Activated CD4-positive, alpha-beta memory T cell treated with anti-CD3 and anti-CD28 coated beads for 36 hours (primary cell): ENCODE measurements at regions not wholly inside any gene's neighbourhood (a gene's known extent, or its start where the extent isn't known, plus 50 kb on each side); places are given as distances from the start of the nearest gene placed in this dataset.
A peak's percentile ranks its signal among the peaks of the same experiment; 100 is the strongest.

Experiments used
- CTCF ChIA-PET: fragments of 350-600 bp; sonication (Branson Sonifier 250); formaldehyde crosslinking; loops from one replicate; lab custom pipeline; 2021; ENCODE audit warnings: antibody characterized with exemption, inconsistent platforms; lab: Charles Lee
- POLR2A ChIA-PET: fragments of 350-600 bp; sonication (Branson Sonifier 250); formaldehyde crosslinking; loops from one replicate; lab custom pipeline; 2021; ENCODE audit warnings: antibody characterized with exemption; lab: Charles Lee
- DNase-seq: peaks from one replicate; pipeline ENCODE4 v3.0.0-alpha.2; 2020
- H3K27ac Mint-ChIP-seq: one replicate; pipeline ENCODE4 v1.8.0; 2021; ENCODE audit warnings: mixed read lengths
- H3K27me3 Mint-ChIP-seq: one replicate; pipeline ENCODE4 v1.8.0; 2021; ENCODE audit warnings: mixed read lengths
- H3K36me3 Mint-ChIP-seq: one replicate; pipeline ENCODE4 v1.8.0; 2021; ENCODE audit warnings: mixed read lengths
- H3K4me1 Mint-ChIP-seq: one replicate; pipeline ENCODE4 v1.8.0; 2021; ENCODE audit warnings: low read depth, mixed read lengths
- H3K4me3 Mint-ChIP-seq: one replicate; pipeline ENCODE4 v1.8.0; 2021; ENCODE audit warnings: mild to moderate bottlenecking, mixed read lengths
- H3K9me3 Mint-ChIP-seq: one replicate; pipeline ENCODE4 v1.8.0; 2021; ENCODE audit warnings: mixed read lengths
- intact Hi-C: fragments of 100-400 bp; cut with micrococcal nuclease; formaldehyde crosslinking; loops from one replicate; pipeline ENCODE4 v1.15.1; 2023

DNA sequence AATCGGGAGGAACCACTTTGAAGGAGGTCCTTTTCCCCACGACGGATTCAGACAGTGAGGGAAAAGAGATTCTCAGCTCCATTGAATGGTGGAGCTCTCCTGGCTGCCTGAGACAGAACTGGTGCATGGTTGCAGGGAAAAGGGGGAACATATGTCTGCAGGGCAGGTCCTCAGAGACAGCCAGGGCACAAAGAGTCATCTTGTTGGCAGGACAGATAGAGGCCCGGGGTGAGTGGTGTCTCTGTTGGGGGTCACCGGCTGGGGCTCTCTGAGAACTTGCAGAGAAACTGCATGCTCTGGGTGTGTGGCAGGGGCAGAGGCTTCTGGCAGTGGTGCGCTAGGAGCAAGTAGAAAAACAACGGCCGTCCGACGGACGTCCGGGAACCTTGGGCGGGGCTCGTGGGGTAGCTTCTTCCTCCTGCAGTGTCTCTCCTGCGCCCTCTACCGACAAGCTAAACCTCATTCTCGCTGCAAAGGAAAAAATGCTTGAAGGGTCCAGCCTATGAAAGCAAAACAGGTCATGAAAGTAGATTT is 94.3 kb downstream of the CDCA7 start:
- CTCF ChIA-PET: interaction anchor here (0.6 to 3.7 kb wide), 15 partner anchors 10 to 1176 kb away, joined by 3 to 52 read pairs (median 3); no protein-coding TSS in a partner anchor
- H3K27ac Mint-ChIP-seq: no peak overlapping the region
- peaks cover 2% of the 10 kb centered on the region for H3K36me3 Mint-ChIP-seq
- peak overlapping the region; percentile 57 for H3K4me3 Mint-ChIP-seq
- H3K9me3 Mint-ChIP-seq: no peaks in the 10 kb centered on the region
- POLR2A ChIA-PET: no interaction called here
- DNase-seq: peak; percentile 82
- peaks cover 8% of the 10 kb centered on the region for H3K27me3 Mint-ChIP-seq
- intact Hi-C loops: loop anchor here (1.0 to 10.0 kb wide), 3 partner anchors 47 to 422 kb away; no protein-coding TSS in a partner anchor
- peaks cover 16% of the 10 kb centered on the region for H3K4me1 Mint-ChIP-seq

DNA sequence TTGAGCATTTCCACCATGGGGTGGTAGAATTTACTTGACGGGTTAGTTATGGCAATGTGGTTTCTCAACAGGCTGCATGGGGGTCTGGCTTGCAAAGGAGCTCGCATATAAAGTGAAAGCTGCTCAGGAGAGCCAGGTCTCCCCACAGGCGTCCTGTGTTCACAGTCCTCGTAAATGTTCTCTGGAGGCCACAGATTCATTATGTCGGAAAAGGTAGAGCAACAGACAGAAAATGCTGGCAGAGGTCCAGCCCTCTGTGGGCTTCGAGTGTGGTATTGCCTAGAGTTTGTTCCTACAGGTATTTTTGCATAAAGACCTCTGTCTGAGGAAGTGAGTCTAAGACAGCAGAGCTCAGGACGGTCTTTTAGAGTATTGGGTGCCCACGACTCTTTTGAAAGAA is 96.4 kb downstream of the CDCA7 start:
- CTCF ChIA-PET: interaction anchor here (0.8 to 3.7 kb wide), 2 partner anchors 50 to 424 kb away, joined by 3 to 52 read pairs; no protein-coding TSS in a partner anchor
- no peak overlapping the region for H3K27ac Mint-ChIP-seq
- no peak overlapping the region for H3K4me3 Mint-ChIP-seq
- H3K9me3 Mint-ChIP-seq: no peaks in the 10 kb centered on the region
- peaks cover 16% of the 10 kb centered on the region for H3K4me1 Mint-ChIP-seq
- DNase-seq: peak; percentile 20
- H3K36me3 Mint-ChIP-seq: peaks cover 2% of the 10 kb centered on the region
- peaks cover 12% of the 10 kb centered on the region for H3K27me3 Mint-ChIP-seq
- intact Hi-C loops: no loop called here
- POLR2A ChIA-PET: no interaction called here

DNA sequence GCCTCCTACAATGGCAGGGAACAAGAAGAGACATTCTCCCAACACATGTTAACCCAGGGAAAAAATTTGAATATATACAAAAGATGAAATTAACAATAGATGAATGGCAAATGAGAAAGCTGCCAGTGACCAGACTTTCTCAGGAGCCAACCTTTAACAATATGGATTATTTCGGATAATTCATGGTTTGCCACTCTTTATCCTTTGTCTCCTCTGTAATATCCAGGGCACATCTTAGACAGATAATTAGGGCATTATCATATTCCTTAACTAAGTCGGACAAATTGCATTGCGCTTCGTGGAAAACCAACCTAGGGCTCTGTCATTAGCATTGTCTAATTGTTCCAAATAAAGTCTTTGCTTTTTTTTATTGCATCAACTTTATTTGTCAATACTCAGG is 97.3 kb downstream of the CDCA7 start:
- ChIA-PET POLR2A (no interaction called here), CTCF (no interaction called here)
- intact Hi-C loops: no loop called here
- no peak overlapping the region for H3K4me3 Mint-ChIP-seq
- peaks cover 2% of the 10 kb centered on the region for H3K36me3 Mint-ChIP-seq
- H3K27me3 Mint-ChIP-seq: peaks cover 12% of the 10 kb centered on the region
- peaks cover 16% of the 10 kb centered on the region for H3K4me1 Mint-ChIP-seq
- DNase-seq: no peak
- no peak overlapping the region for H3K27ac Mint-ChIP-seq
- no peaks in the 10 kb centered on the region for H3K9me3 Mint-ChIP-seq

DNA sequence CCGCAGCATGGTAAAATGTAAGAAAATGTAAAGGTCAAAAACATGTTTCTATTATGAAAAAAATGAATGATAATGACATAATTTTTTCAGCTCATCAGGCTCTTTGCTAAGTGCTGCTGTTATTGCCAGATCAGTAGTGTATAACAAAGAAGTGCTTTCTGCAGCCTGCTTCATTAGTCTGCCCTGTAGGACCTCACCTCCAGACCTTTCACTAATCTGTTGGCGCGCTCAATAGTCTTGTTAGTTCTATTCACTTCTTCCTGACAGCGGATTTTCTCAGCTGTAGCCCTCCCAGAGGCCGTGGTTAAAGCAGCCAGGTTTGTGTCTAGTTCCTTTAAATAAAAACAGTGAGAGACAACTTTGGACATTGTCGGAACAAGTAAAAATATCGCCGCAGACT is 97.7 kb downstream of the CDCA7 start:
- ChIA-PET POLR2A (no interaction called here), CTCF (no interaction called here)
- Mint-ChIP-seq H3K9me3 (no peaks in the 10 kb centered on the region), H3K27me3 (peaks cover 13% of the 10 kb centered on the region), H3K27ac (no peak overlapping the region), H3K4me1 (peaks cover 16% of the 10 kb centered on the region), H3K36me3 (peaks cover 2% of the 10 kb centered on the region), H3K4me3 (no peak overlapping the region)
- DNase-seq: no peak
- intact Hi-C loops: no loop called here

DNA sequence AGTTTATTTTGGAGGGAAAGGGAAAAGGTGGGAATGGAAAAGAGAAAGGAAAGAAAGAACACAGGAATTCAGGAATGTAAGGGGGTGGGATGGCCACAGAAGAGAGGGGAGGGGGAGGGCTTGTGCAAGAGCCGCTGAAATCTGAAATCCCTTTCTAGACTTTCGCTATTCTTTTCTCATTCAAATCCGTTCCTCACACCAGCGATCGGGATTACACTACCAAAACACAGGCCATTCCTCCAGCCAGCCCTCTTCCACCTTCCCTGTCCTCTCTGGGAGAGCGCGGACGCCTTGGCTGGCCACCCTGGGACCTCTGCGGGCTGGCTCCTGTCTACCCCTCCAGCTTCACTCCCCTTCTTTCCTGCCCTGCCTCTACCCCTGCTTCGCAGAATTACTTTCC is 102.3 kb downstream of the CDCA7 start:
- no peak overlapping the region for H3K27ac Mint-ChIP-seq
- no peak overlapping the region for H3K4me3 Mint-ChIP-seq
- POLR2A ChIA-PET: no interaction called here
- no peak for DNase-seq
- CTCF ChIA-PET: no interaction called here
- no peaks in the 10 kb centered on the region for H3K36me3 Mint-ChIP-seq
- no peaks in the 10 kb centered on the region for H3K4me1 Mint-ChIP-seq
- intact Hi-C loops: no loop called here
- H3K27me3 Mint-ChIP-seq: peaks cover 21% of the 10 kb centered on the region
- no peaks in the 10 kb centered on the region for H3K9me3 Mint-ChIP-seq

DNA sequence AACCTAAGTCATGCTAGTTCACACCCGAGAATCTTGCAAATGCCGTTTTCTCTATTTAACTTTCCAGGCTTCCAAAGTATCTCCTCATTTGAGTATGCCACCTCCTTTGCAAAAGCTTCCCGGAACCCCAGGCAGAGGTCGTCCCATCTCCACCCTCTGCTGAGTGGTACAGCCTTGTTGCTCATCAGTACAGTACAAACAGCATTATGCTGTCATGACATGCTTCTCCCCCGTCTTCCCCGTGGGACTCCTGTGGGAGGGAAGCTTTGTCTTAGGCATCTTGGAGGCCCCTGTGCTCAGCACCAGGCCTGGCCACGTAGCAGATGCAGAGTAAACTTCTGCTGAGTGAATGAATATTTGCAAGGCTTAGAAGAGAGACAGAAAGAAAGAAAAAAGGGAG is 102.7 kb downstream of the CDCA7 start:
- H3K4me1 Mint-ChIP-seq: no peaks in the 10 kb centered on the region
- no peak overlapping the region for H3K27ac Mint-ChIP-seq
- H3K36me3 Mint-ChIP-seq: no peaks in the 10 kb centered on the region
- H3K27me3 Mint-ChIP-seq: peaks cover 23% of the 10 kb centered on the region
- no peak overlapping the region for H3K4me3 Mint-ChIP-seq
- intact Hi-C loops: no loop called here
- no peak for DNase-seq
- POLR2A ChIA-PET: no interaction called here
- CTCF ChIA-PET: no interaction called here
- no peaks in the 10 kb centered on the region for H3K9me3 Mint-ChIP-seq

DNA sequence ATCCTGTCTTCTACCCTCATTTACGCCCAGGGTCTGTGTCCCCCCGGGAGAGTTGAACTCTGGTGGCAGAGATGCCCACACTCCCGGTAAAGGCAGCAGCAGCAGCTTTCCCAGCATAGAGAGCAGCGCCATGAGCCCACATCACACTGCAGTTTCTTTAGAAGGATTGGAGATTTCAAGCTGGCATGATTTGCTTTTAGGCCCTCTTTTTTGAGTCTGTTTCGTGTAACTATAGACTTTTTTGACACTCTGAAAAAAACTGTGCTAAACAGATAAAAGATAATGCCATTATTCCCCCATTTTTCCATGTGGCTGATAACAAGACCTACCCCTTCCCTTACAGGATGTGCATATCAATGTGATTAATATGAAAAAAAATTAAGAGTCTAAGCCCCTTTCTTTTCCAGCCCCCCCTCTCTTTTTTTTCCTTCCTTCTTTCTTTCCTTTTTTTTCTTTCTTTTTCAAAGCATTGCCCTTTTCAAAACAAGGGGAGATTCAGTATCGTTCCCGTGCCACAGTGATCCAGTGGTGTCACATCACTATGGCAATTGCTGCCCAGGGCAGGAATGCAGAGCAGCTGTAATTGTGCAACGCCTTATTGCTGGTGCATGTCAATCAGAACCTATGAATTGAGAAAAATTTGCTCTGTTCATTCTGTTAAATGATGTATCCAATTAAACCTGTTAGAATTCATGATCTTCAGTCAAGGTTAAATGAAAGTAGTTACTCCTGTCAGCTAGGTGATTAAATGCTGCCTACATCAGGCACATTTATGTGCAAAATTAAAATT is 104.5 kb downstream of the CDCA7 start:
- peaks cover 23% of the 10 kb centered on the region for H3K27me3 Mint-ChIP-seq
- DNase-seq: no peak
- H3K9me3 Mint-ChIP-seq: no peaks in the 10 kb centered on the region
- no peak overlapping the region for H3K4me3 Mint-ChIP-seq
- CTCF ChIA-PET: interaction anchor here (1.2 kb wide), 1 partner anchor 56 kb away, joined by 3 read pairs; no protein-coding TSS in a partner anchor
- intact Hi-C loops: no loop called here
- H3K36me3 Mint-ChIP-seq: no peaks in the 10 kb centered on the region
- no peaks in the 10 kb centered on the region for H3K4me1 Mint-ChIP-seq
- POLR2A ChIA-PET: no interaction called here
- H3K27ac Mint-ChIP-seq: no peak overlapping the region

DNA sequence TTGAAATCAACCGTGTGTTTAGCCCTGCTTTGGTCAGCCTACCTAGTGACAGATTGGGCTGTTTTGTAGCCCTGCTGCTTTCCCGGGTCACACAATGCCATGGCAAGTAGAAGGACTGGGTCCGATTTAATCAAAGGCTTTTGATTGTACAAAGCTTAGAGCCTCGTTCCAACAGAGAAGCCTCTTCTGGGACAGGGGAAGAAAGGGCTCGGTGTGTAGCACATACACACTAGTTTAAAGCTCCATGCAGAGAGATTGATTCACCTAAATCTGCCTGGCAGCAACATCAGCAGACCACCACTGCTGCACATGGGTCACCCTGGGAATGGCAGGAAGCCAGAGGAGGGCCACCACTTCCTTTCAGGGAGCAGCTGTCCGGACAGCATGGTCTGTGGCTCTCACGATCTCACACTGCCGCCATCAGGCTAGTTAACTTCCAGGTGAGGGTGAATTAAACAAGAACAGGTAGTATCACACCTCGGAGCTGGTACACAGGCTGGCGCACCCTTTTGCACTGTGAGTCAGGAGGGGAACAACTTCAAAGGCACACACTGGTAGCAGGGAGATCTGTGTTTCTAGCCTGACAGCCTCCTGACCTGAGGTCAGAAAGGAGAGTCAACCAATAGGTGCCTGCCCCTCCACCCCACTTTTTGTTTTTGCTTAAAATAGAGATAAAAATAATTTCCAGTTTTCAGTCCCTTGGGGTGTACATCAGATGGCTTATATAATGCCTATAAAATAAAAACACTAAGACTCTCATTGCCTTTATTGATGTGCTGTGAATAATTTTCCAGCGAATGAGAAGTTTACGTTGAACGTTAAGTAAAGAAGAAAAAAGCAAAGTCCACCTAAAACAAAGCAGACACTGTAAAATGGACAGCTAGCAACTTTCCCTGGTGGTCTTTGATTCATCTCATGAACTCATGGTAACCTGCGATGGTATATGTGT is 108.5 kb downstream of the CDCA7 start:
- no peak for DNase-seq
- ChIA-PET POLR2A (no interaction called here), CTCF (interaction anchor here (0.5 to 1.0 kb wide), 2 partner anchors 14 to 60 kb away, joined by 5 read pairs; no protein-coding TSS in a partner anchor)
- Mint-ChIP-seq H3K9me3 (no peaks in the 10 kb centered on the region), H3K27me3 (peaks cover 16% of the 10 kb centered on the region), H3K27ac (no peak overlapping the region), H3K4me3 (no peak overlapping the region), H3K36me3 (no peaks in the 10 kb centered on the region), H3K4me1 (no peaks in the 10 kb centered on the region)
- intact Hi-C loops: no loop called here

DNA sequence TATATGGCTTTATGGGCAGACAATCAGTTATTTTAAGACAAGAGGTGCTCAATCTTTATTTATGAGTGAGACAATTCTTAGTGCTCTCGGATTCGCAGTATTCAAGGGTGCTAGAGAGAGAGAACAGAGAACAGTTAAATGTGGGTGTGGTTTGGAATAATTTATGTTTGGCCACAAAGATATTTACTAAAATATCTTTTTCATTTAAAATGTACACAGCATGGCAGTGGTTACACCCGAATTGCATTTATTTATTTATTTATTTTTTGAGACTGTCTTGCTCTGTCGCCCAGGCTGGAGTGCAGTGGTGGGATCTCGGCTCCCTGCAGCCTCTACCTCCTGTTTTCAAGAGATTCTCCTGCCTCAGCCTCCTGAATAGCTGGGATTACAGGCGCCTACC is 109.2 kb downstream of the CDCA7 start:
- intact Hi-C loops: no loop called here
- CTCF ChIA-PET: no interaction called here
- H3K4me3 Mint-ChIP-seq: no peak overlapping the region
- POLR2A ChIA-PET: no interaction called here
- no peaks in the 10 kb centered on the region for H3K9me3 Mint-ChIP-seq
- H3K27me3 Mint-ChIP-seq: peaks cover 16% of the 10 kb centered on the region
- no peaks in the 10 kb centered on the region for H3K4me1 Mint-ChIP-seq
- DNase-seq: no peak
- H3K27ac Mint-ChIP-seq: no peak overlapping the region
- no peaks in the 10 kb centered on the region for H3K36me3 Mint-ChIP-seq

DNA sequence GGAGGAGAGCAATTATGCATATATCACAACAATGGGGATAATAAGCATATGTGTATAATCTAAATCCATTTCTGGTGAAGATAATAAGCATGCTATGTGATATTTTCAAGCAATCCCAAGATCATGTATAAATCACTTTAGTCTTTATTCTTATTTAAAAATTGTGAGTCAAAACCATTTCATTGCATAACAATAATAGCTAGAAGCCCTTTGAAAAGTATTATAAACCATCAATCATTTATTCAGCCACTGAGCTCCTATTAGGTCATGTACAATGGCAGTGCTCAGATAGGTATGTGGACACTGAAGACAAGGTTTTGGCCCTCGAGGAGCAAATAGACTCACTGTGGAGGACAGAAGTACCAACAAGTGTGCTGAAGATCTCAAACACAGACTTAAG is 113.1 kb downstream of the CDCA7 start:
- ChIA-PET CTCF (interaction anchor here (0.8 kb wide), 1 partner anchor 895 kb away, joined by 3 read pairs; no protein-coding TSS in a partner anchor), POLR2A (no interaction called here)
- H3K9me3 Mint-ChIP-seq: peaks cover 4% of the 10 kb centered on the region
- peaks cover 11% of the 10 kb centered on the region for H3K27me3 Mint-ChIP-seq
- DNase-seq: no peak
- H3K4me3 Mint-ChIP-seq: no peak overlapping the region
- H3K36me3 Mint-ChIP-seq: no peaks in the 10 kb centered on the region
- H3K27ac Mint-ChIP-seq: no peak overlapping the region
- intact Hi-C loops: no loop called here
- no peaks in the 10 kb centered on the region for H3K4me1 Mint-ChIP-seq

DNA sequence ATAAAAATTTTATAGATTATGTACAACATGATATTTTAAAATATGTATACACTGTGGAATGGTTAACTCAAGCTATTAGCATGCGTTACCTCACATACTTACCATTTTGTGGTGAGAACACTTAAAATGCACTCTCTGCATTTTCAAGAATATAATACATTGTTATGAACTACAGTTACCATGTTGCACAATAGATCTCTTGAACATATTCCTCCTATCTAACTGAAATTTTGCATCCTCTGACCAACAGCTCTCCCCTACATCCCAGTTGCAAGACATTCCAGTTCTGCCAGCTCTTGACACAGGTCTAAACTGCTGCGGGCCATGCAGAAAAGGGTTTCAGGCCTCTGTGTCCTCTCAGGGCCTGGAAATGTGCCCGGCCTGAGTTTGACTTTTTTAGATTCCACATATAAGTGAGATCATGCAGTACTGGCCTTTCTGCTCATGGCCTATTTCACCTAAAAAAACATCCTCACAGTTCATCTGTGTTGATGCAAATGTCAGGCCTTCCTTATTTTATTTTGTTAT is 113.7 kb downstream of the CDCA7 start:
- intact Hi-C loops: no loop called here
- no peaks in the 10 kb centered on the region for H3K36me3 Mint-ChIP-seq
- CTCF ChIA-PET: interaction anchor here (0.8 kb wide), 1 partner anchor 895 kb away, joined by 3 read pairs; no protein-coding TSS in a partner anchor
- H3K4me3 Mint-ChIP-seq: no peak overlapping the region
- no peak for DNase-seq
- POLR2A ChIA-PET: no interaction called here
- peaks cover 11% of the 10 kb centered on the region for H3K27me3 Mint-ChIP-seq
- H3K27ac Mint-ChIP-seq: no peak overlapping the region
- no peaks in the 10 kb centered on the region for H3K4me1 Mint-ChIP-seq
- H3K9me3 Mint-ChIP-seq: peaks cover 4% of the 10 kb centered on the region

DNA sequence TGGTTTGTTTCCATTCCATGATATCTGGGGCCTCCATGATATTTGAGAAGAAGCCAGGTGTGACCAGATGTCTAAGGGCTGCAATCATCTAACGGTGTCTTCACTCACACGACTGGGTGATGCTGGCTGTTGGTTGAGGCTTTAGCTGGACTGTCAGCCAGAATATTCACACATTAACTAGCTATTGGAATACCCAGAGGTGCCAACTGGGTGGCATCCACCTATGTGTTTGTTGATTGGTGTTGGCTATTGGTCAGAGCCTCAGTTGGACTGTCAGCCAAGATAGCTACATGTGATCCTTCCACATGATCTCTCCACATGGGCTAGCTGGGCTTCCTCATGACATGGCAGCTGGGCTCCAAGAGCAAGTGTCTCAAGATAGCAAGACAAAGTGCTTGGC is 117.4 kb downstream of the CDCA7 start:
- POLR2A ChIA-PET: no interaction called here
- H3K4me1 Mint-ChIP-seq: no peaks in the 10 kb centered on the region

More for the DNA sequence above, 117.4 kb downstream of the CDCA7 start:
- intact Hi-C loops: no loop called here
- CTCF ChIA-PET: no interaction called here
- no peak overlapping the region for H3K4me3 Mint-ChIP-seq
- no peaks in the 10 kb centered on the region for H3K36me3 Mint-ChIP-seq
- H3K27me3 Mint-ChIP-seq: peaks cover 13% of the 10 kb centered on the region
- H3K9me3 Mint-ChIP-seq: peaks cover 4% of the 10 kb centered on the region
- DNase-seq: no peak
- H3K27ac Mint-ChIP-seq: no peak overlapping the region
